B cell (primary cell): ENCODE measurements at regions not wholly inside any gene's neighbourhood (a gene's known extent, or its start where the extent isn't known, plus 50 kb on each side); places are given as distances from the start of the nearest gene placed in this dataset.

ENCODE experiments used
- ATAC-seq: fragments of 200-7000 bp; cut with Tn5 transposase; one replicate; pipeline ENCODE4 v1.10.0; 2021; ENCODE audit warnings: low read depth, mild to moderate bottlenecking, moderate number of reproducible peaks, moderate library complexity
- CTCF ChIA-PET: fragments of 350-600 bp; sonication (Branson Sonifier 250); formaldehyde crosslinking; loops from one replicate; lab custom pipeline; 2021; ENCODE audit warnings: antibody characterized with exemption, inconsistent platforms; lab: Charles Lee
- POLR2A ChIA-PET: fragments of 350-600 bp; sonication (Branson Sonifier 250); formaldehyde crosslinking; loops from one replicate; lab custom pipeline; 2021; ENCODE audit warnings: antibody characterized with exemption; lab: Charles Lee
- DNase-seq: peaks from one replicate; pipeline ENCODE4 v3.0.0; 2013
- H2AFZ ChIP-seq: 2 replicates; pipeline ENCODE4 v1.6.1; 2012; ENCODE audit warnings: mild to moderate bottlenecking, low read depth, low read length; ENCODE audit not compliant: insufficient read depth, poor library complexity, severe bottlenecking
- H3K27ac ChIP-seq, 2 donors: 1 replicate in 1 of 2; 2 replicates in 1 of 2; pipeline ENCODE4 v1.5.1; 2012 to 2013; ENCODE audit warnings: low read length in 2 of 2, mild to moderate bottlenecking in 2 of 2, moderate library complexity in 1 of 2
- H3K27me3 ChIP-seq, 4 experiments: fragments of 200-600 bp in 1 of 4; sonication (generic) in 1 of 4; replicated peaks in 1 of 4; 1 replicate in 2 of 4; 2 replicates in 2 of 4; pipeline versions ENCODE4 v1.6.1 to v1.7.0; 2013 to 2016; ENCODE audit warnings: low read length in 3 of 4, mild to moderate bottlenecking in 2 of 4, mixed read lengths in 1 of 4, moderate library complexity in 1 of 4; ENCODE audit not compliant: insufficient read depth in 4 of 4, control insufficient read depth in 3 of 4; ENCODE audit errors: control extremely low read depth in 1 of 4
- H3K36me3 ChIP-seq, 2 experiments: replicated peaks in 1 of 2; 1 replicate in 1 of 2; 2 replicates in 1 of 2; pipeline versions ENCODE4 v1.6.1 to v1.7.1; 2013; ENCODE audit warnings: low read length in 1 of 2; ENCODE audit not compliant: insufficient read depth in 2 of 2, control insufficient read depth in 1 of 2; ENCODE audit errors: control extremely low read depth in 1 of 2, extremely low read depth in 1 of 2
- H3K4me1 ChIP-seq, 2 donors: fragments of 200-600 bp in 1 of 2; sonication (generic) in 1 of 2; 1 replicate in 1 of 2; 2 replicates in 1 of 2; pipeline versions ENCODE4 v1.5.1 to v1.6.1; 2013 to 2017; ENCODE audit warnings: low read length in 2 of 2; ENCODE audit not compliant: control insufficient read depth in 2 of 2, insufficient read depth in 2 of 2
- H3K4me2 ChIP-seq: replicated peaks from 2 replicates; pipeline ENCODE3; 2012; ENCODE audit warnings: mild to moderate bottlenecking, low read depth, low read length; ENCODE audit not compliant: poor library complexity, severe bottlenecking
- H3K4me3 ChIP-seq, 5 experiments: fragments of 200-600 bp in 1 of 5; sonication (generic) in 1 of 5; 1 replicate in 3 of 5; 2 replicates in 2 of 5; pipeline versions ENCODE4 v1.5.1 to v1.7.0; 2011 to 2016; ENCODE audit warnings: low read length in 4 of 5, mild to moderate bottlenecking in 4 of 5, low read depth in 2 of 5, control low read depth in 1 of 5, moderate library complexity in 1 of 5; ENCODE audit not compliant: insufficient read depth in 1 of 5; ENCODE audit errors: control extremely low read depth in 1 of 5, extremely low read depth in 1 of 5
- H3K79me2 ChIP-seq: fragments of 200-600 bp; sonication (generic); one replicate; pipeline ENCODE4 v1.6.0; 2016; ENCODE audit warnings: low read length; ENCODE audit not compliant: control insufficient read depth, insufficient read depth
- H3K9ac ChIP-seq: fragments of 200-600 bp; sonication (generic); 2 replicates; pipeline ENCODE4 v1.6.1; 2017; ENCODE audit warnings: mild to moderate bottlenecking, low read length, moderate library complexity
- H3K9me3 ChIP-seq, 3 donors: one replicate each; pipeline versions ENCODE4 v1.6.1 to v1.7.1; 2013; ENCODE audit warnings: low read length in 2 of 3; ENCODE audit not compliant: control insufficient read depth in 2 of 3, insufficient read depth in 1 of 3; ENCODE audit errors: control extremely low read depth in 1 of 3
- H4K20me1 ChIP-seq: 2 replicates; pipeline ENCODE4 v1.6.0; 2012; ENCODE audit warnings: mild to moderate bottlenecking, low read length; ENCODE audit not compliant: insufficient read depth, control insufficient read depth, poor library complexity, severe bottlenecking
- H3K27ac Mint-ChIP-seq: one replicate; pipeline ENCODE4 v1.8.0; 2021; ENCODE audit warnings: mixed read lengths
- H3K27me3 Mint-ChIP-seq: one replicate; pipeline ENCODE4 v1.8.0; 2021; ENCODE audit warnings: mixed read lengths
- H3K4me1 Mint-ChIP-seq: one replicate; pipeline ENCODE4 v1.8.0; 2021; ENCODE audit warnings: mixed read lengths
- H3K4me3 Mint-ChIP-seq: one replicate; pipeline ENCODE4 v1.8.0; 2021; ENCODE audit warnings: mixed read lengths
- H3K9me3 Mint-ChIP-seq: one replicate; pipeline ENCODE4 v1.8.0; 2022; ENCODE audit warnings: mixed read lengths; ENCODE audit not compliant: insufficient read depth
- CTCF ChIP-seq: fragments of 200-600 bp; IDR thresholded peaks from one replicate; pipeline ENCODE4 v1.8.0; 2022; ENCODE audit warnings: antibody characterized with exemption, mild to moderate bottlenecking
- EZH2 ChIP-seq: IDR thresholded peaks from 2 replicates; pipeline ENCODE4 v1.6.1; 2012; ENCODE audit warnings: borderline replicate concordance, low read depth, mild to moderate bottlenecking, moderate library complexity, low read length; ENCODE audit not compliant: insufficient read depth, poor library complexity, severe bottlenecking
- WGBS: methylation state at CpG from one replicate; pipeline ENCODE4 v1.1.5; 2013; ENCODE audit warnings: missing lambda C conversion rate; ENCODE audit not compliant: insufficient coverage; 5-methylcytosine and 5-hydroxymethylcytosine counted together
- intact Hi-C: fragments of 100-400 bp; cut with micrococcal nuclease; formaldehyde crosslinking; loops from one replicate; pipeline ENCODE4 v1.10.0; 2022

GRCh38 chr1:90826834-90827233, 109.7 kb upstream of the BARHL2 start:
- H3K4me3 ChIP-seq, result no peak overlapping the region
- H3K9me3 ChIP-seq, result no peaks in the 10 kb centered on the region
- Mint-ChIP-seq H3K4me3 (no peak overlapping the region), H3K9me3 (no peaks in the 10 kb centered on the region), H3K27me3 (peaks cover 66% of the 10 kb centered on the region), H3K27ac (no peak overlapping the region), H3K4me1 (no peaks in the 10 kb centered on the region)
- H3K36me3 ChIP-seq, result no peaks in the 10 kb centered on the region
- no CpG with 5 or more reads among the region's 1 CpG for whole genome bisulfite sequencing
- H3K4me1 ChIP-seq, result no peaks in the 10 kb centered on the region
- DNase-seq (no peak), ATAC-seq (no peak)
- intact Hi-C loops, result no loop called here
- H4K20me1 ChIP-seq, result no peaks in the 10 kb centered on the region
- H3K4me2 ChIP-seq, result no peak overlapping the region
- H3K79me2 ChIP-seq, result no peaks in the 10 kb centered on the region
- no peak overlapping the region for H2AFZ ChIP-seq
- CTCF ChIA-PET, result no interaction called here
- no peak for TF ChIP-seq EZH2
- no peak for TF ChIP-seq CTCF
- no peak overlapping the region for H3K27ac ChIP-seq
- H3K9ac ChIP-seq, result no peak overlapping the region
- peaks cover 0 to 34% (median 14%) of the 10 kb centered on the region in 4 experiments for H3K27me3 ChIP-seq
- POLR2A ChIA-PET, result no interaction called here

GRCh38 chr1:90826024-90826423, 108.9 kb upstream of the BARHL2 start:
- Histone ChIP-seq H3K9ac (no peak overlapping the region), H3K4me2 (no peak overlapping the region), H4K20me1 (no peaks in the 10 kb centered on the region), H3K27me3 (peaks cover 0 to 26% (median 11%) of the 10 kb centered on the region in 4 experiments), H3K9me3 (no peaks in the 10 kb centered on the region), H3K79me2 (no peaks in the 10 kb centered on the region), H2AFZ (no peak overlapping the region), H3K4me1 (no peaks in the 10 kb centered on the region), H3K36me3 (no peaks in the 10 kb centered on the region), H3K27ac (no peak overlapping the region), H3K4me3 (no peak overlapping the region)
- ChIA-PET CTCF (no interaction called here), POLR2A (no interaction called here)
- no peak overlapping the region for H3K27ac Mint-ChIP-seq
- no peaks in the 10 kb centered on the region for H3K9me3 Mint-ChIP-seq
- H3K4me3 Mint-ChIP-seq, result no peak overlapping the region
- intact Hi-C loops, result no loop called here
- TF ChIP-seq EZH2, result no peak
- TF ChIP-seq CTCF, result no peak
- peaks cover 63% of the 10 kb centered on the region for H3K27me3 Mint-ChIP-seq
- WGBS, result no CpG with 5 or more reads among the region's 13 CpGs
- DNase-seq, result no peak
- H3K4me1 Mint-ChIP-seq, result no peaks in the 10 kb centered on the region
- ATAC-seq, result no peak
